DND-41 (cell line): ENCODE measurements at regions not wholly inside any gene's neighbourhood (a gene's known extent, or its start where the extent isn't known, plus 50 kb on each side); places are given as distances from the start of the nearest gene placed in this dataset.

Experiments used
- EZH2 ChIP-seq: IDR thresholded peaks from 3 replicates; pipeline ENCODE4 v1.6.1; 2012; ENCODE audit warnings: borderline replicate concordance, low read depth, mild to moderate bottlenecking, moderate library complexity, low read length, inconsistent platforms; ENCODE audit not compliant: severe bottlenecking
- TF ChIP-seq, protein P1 (sequence below): IDR thresholded peaks from 2 replicates; pipeline ENCODE4 v1.5.1; 2012; ENCODE audit warnings: borderline replicate concordance, low read length, moderate library complexity, mild to moderate bottlenecking; ENCODE audit not compliant: poor library complexity, severe bottlenecking; ENCODE audit errors: extremely low read depth

DNA sequence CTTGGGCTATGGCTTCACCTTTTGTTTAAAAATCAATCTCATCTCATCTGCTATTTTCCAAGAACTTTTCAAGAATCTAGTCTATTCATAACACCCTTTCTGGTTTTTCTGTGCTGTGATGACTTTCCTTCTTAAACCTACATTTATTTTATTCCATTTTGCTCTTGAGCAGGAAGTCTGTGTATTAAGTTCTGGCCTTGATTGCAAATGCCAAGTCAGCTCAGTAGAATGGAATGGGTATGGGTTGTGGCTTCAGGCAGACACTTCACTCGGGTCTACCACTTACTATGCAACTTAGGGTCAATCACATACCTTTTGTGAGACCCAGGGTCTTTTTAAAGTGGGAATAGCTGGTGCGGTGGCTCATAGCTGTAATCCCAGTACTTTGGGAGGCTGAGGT lies 522.3 kb downstream of the TRIML1 start:
- TF ChIP-seq, protein P1, sequence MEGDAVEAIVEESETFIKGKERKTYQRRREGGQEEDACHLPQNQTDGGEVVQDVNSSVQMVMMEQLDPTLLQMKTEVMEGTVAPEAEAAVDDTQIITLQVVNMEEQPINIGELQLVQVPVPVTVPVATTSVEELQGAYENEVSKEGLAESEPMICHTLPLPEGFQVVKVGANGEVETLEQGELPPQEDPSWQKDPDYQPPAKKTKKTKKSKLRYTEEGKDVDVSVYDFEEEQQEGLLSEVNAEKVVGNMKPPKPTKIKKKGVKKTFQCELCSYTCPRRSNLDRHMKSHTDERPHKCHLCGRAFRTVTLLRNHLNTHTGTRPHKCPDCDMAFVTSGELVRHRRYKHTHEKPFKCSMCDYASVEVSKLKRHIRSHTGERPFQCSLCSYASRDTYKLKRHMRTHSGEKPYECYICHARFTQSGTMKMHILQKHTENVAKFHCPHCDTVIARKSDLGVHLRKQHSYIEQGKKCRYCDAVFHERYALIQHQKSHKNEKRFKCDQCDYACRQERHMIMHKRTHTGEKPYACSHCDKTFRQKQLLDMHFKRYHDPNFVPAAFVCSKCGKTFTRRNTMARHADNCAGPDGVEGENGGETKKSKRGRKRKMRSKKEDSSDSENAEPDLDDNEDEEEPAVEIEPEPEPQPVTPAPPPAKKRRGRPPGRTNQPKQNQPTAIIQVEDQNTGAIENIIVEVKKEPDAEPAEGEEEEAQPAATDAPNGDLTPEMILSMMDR, result no peak
- TF ChIP-seq EZH2, result no peak
